HEK293 (cell line): ENCODE measurements at regions not wholly inside any gene's neighbourhood (a gene's known extent, or its start where the extent isn't known, plus 50 kb on each side); places are given as distances from the start of the nearest gene placed in this dataset.

Source experiments
- CTCF ChIA-PET: fragments of 350-600 bp; formaldehyde crosslinking; extraction: SDS; loops from one replicate; lab custom pipeline; 2021; ENCODE audit warnings: antibody characterized with exemption; lab: Yijun Ruan, JAX
- POLR2A ChIA-PET: fragments of 300-600 bp; formaldehyde crosslinking; extraction: SDS; loops from one replicate; lab custom pipeline; 2020; ENCODE audit warnings: antibody characterized with exemption, inconsistent platforms; lab: Yijun Ruan, JAX
- H3K27ac ChIP-seq: fragments of 200-500 bp; sonication (Bioruptor generic); 2 replicates; pipeline ENCODE4 v1.5.1; 2014; ENCODE audit warnings: low read depth, low read length, control low read depth, inconsistent platforms; ENCODE audit errors: extremely low read depth
- H3K36me3 ChIP-seq, 2 experiments: fragments of 200-500 bp in 1 of 2; sonication (Bioruptor generic) in 1 of 2; 1 replicate in 1 of 2; 2 replicates in 1 of 2; pipeline ENCODE4 v1.5.1; 2014 to 2017; ENCODE audit warnings: inconsistent platforms in 2 of 2, low read length in 2 of 2; ENCODE audit not compliant: control insufficient read depth in 2 of 2, insufficient read depth in 1 of 2
- H3K4me1 ChIP-seq: fragments of 200-500 bp; sonication (Bioruptor generic); 2 replicates; pipeline ENCODE4 v1.5.1; 2014; ENCODE audit warnings: mild to moderate bottlenecking, low read length, inconsistent platforms; ENCODE audit not compliant: control insufficient read depth, insufficient read depth
- H3K4me3 ChIP-seq: 2 replicates; pipeline ENCODE4 v1.5.1; 2011; ENCODE audit warnings: low read depth, mild to moderate bottlenecking, control low read depth, low read length, moderate library complexity
- H3K9me3 ChIP-seq: fragments of 200-500 bp; sonication (Bioruptor generic); 2 replicates; pipeline ENCODE4 v1.5.1; 2014; ENCODE audit warnings: low read depth, low read length, inconsistent platforms; ENCODE audit not compliant: control insufficient read depth, insufficient read depth
- BCL11A ChIP-seq: fragments of 450-650 bp; formaldehyde crosslinking; IDR thresholded peaks from 2 replicates; pipeline ENCODE4 v1.5.1; 2016; ENCODE audit warnings: low read depth, missing biosample characterization, missing genetic modification characterization
- BCL11B ChIP-seq: fragments of 450-650 bp; formaldehyde crosslinking; IDR thresholded peaks from 2 replicates; pipeline ENCODE4 v1.5.1; 2016; ENCODE audit warnings: low read depth, missing biosample characterization, missing genetic modification characterization
- FEZF1 ChIP-seq: fragments of 450-650 bp; formaldehyde crosslinking; IDR thresholded peaks from 2 replicates; pipeline ENCODE4 v1.5.1; 2016; ENCODE audit warnings: missing biosample characterization, missing genetic modification characterization
- GLI2 ChIP-seq: fragments of 450-650 bp; formaldehyde crosslinking; IDR thresholded peaks from 2 replicates; pipeline ENCODE4; 2017; ENCODE audit warnings: missing biosample characterization, missing genetic modification characterization, low read depth, borderline replicate concordance
- REPIN1 ChIP-seq: fragments of 450-650 bp; formaldehyde crosslinking; IDR thresholded peaks from 2 replicates; pipeline ENCODE4 v1.5.1; 2017; ENCODE audit warnings: missing biosample characterization, missing genetic modification characterization, low read depth
- ZBTB21 ChIP-seq: fragments of 450-650 bp; formaldehyde crosslinking; IDR thresholded peaks from 2 replicates; pipeline ENCODE4 v1.5.1; 2017; ENCODE audit warnings: missing biosample characterization, missing genetic modification characterization
- ZBTB8A ChIP-seq: fragments of 450-650 bp; formaldehyde crosslinking; IDR thresholded peaks from 2 replicates; pipeline ENCODE4 v1.5.1; 2016; ENCODE audit warnings: missing biosample characterization, missing genetic modification characterization
- ZEB2 ChIP-seq: fragments of 450-650 bp; formaldehyde crosslinking; IDR thresholded peaks from 2 replicates; pipeline ENCODE4 v1.5.1; 2016; ENCODE audit warnings: missing biosample characterization, missing genetic modification characterization
- ZNF138 ChIP-seq: fragments of 450-650 bp; formaldehyde crosslinking; IDR thresholded peaks from 2 replicates; pipeline ENCODE4 v1.5.1; 2016; ENCODE audit warnings: missing biosample characterization, missing genetic modification characterization, borderline replicate concordance
- ZNF155 ChIP-seq: fragments of 450-650 bp; formaldehyde crosslinking; IDR thresholded peaks from 2 replicates; pipeline ENCODE4 v1.5.1; 2016; ENCODE audit warnings: missing biosample characterization, missing genetic modification characterization
- ZNF175 ChIP-seq: fragments of 450-650 bp; formaldehyde crosslinking; IDR thresholded peaks from 2 replicates; pipeline ENCODE4 v1.5.1; 2016; ENCODE audit warnings: missing biosample characterization, missing genetic modification characterization
- ZNF426 ChIP-seq: fragments of 450-650 bp; formaldehyde crosslinking; IDR thresholded peaks from 2 replicates; pipeline ENCODE4 v1.5.1; 2017; ENCODE audit warnings: missing biosample characterization, missing genetic modification characterization, mild to moderate bottlenecking, inconsistent platforms, moderate library complexity
- ZNF433 ChIP-seq: fragments of 450-650 bp; formaldehyde crosslinking; IDR thresholded peaks from 2 replicates; pipeline ENCODE4 v1.5.1; 2016; ENCODE audit warnings: missing biosample characterization, missing genetic modification characterization, low read depth
- ZNF513 ChIP-seq: fragments of 450-650 bp; IDR thresholded peaks from 2 replicates; pipeline ENCODE4 v1.5.1; 2018; ENCODE audit warnings: missing biosample characterization, missing genetic modification characterization
- ZNF530 ChIP-seq: fragments of 450-650 bp; formaldehyde crosslinking; IDR thresholded peaks from 2 replicates; pipeline ENCODE4 v1.5.1; 2016; ENCODE audit warnings: low read depth, missing biosample characterization, missing genetic modification characterization
- ZNF658 ChIP-seq: fragments of 450-650 bp; formaldehyde crosslinking; IDR thresholded peaks from 2 replicates; pipeline ENCODE4; 2016; ENCODE audit warnings: missing biosample characterization, missing genetic modification characterization
- ZNF768 ChIP-seq: fragments of 450-650 bp; formaldehyde crosslinking; IDR thresholded peaks from 2 replicates; pipeline ENCODE4 v1.5.1; 2018; ENCODE audit warnings: missing biosample characterization, mild to moderate bottlenecking, missing genetic modification characterization
- ZNF776 ChIP-seq: fragments of 450-650 bp; formaldehyde crosslinking; IDR thresholded peaks from 2 replicates; pipeline ENCODE4 v1.5.0; 2017; ENCODE audit warnings: missing biosample characterization, missing genetic modification characterization, borderline replicate concordance
- ZNF792 ChIP-seq: fragments of 450-650 bp; formaldehyde crosslinking; IDR thresholded peaks from 2 replicates; pipeline ENCODE4 v1.5.1; 2016; ENCODE audit warnings: missing biosample characterization, missing genetic modification characterization
- ZSCAN30 ChIP-seq: fragments of 450-650 bp; IDR thresholded peaks from 2 replicates; pipeline ENCODE4 v1.5.1; 2018; ENCODE audit warnings: missing biosample characterization, mild to moderate bottlenecking, missing genetic modification characterization, moderate library complexity
- TF ChIP-seq, protein P1 (sequence below): fragments of 450-650 bp; formaldehyde crosslinking; conservative IDR thresholded peaks from 2 replicates; pipeline ENCODE4 v1.5.1; 2016; ENCODE audit warnings: low read depth, missing biosample characterization, missing genetic modification characterization
- TF ChIP-seq, protein P2 (sequence below): fragments of 450-650 bp; formaldehyde crosslinking; IDR thresholded peaks from 2 replicates; pipeline ENCODE4 v1.5.1; 2017; ENCODE audit warnings: missing biosample characterization, mild to moderate bottlenecking, missing genetic modification characterization, moderate library complexity
- TF ChIP-seq, protein P3 (sequence below): fragments of 450-650 bp; formaldehyde crosslinking; IDR thresholded peaks from 2 replicates; pipeline ENCODE4 v1.5.1; 2017; ENCODE audit warnings: missing biosample characterization, missing genetic modification characterization

DNA sequence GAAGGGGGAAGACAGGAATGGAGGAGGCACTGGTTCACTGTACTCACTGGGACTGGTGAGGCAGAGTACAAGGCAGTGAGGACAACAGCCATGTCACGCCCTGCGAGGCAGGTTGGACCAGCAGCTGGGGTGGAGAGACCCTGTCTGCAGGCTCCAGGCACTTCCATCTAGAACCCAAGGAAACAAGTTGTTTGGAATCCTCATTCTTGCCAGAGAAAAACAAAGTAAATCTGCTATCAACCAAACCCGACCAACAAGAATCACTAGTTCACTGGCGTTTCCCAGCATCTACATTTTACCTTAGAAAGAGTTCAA, 98.5 kb upstream of the CDYL start (continued):
- TF ChIP-seq, protein P1, sequence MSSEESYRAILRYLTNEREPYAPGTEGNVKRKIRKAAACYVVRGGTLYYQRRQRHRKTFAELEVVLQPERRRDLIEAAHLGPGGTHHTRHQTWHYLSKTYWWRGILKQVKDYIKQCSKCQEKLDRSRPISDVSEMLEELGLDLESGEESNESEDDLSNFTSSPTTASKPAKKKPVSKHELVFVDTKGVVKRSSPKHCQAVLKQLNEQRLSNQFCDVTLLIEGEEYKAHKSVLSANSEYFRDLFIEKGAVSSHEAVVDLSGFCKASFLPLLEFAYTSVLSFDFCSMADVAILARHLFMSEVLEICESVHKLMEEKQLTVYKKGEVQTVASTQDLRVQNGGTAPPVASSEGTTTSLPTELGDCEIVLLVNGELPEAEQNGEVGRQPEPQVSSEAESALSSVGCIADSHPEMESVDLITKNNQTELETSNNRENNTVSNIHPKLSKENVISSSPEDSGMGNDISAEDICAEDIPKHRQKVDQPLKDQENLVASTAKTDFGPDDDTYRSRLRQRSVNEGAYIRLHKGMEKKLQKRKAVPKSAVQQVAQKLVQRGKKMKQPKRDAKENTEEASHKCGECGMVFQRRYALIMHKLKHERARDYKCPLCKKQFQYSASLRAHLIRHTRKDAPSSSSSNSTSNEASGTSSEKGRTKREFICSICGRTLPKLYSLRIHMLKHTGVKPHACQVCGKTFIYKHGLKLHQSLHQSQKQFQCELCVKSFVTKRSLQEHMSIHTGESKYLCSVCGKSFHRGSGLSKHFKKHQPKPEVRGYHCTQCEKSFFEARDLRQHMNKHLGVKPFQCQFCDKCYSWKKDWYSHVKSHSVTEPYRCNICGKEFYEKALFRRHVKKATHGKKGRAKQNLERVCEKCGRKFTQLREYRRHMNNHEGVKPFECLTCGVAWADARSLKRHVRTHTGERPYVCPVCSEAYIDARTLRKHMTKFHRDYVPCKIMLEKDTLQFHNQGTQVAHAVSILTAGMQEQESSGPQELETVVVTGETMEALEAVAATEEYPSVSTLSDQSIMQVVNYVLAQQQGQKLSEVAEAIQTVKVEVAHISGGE (tag by site-specific recombination), result no peak
- no peak for TF ChIP-seq BCL11A (tag by site-specific recombination)
- TF ChIP-seq BCL11B, result no peak
- TF ChIP-seq FEZF1 (tag by site-specific recombination), result no peak
- no peak for TF ChIP-seq ZBTB21 (tag by site-specific recombination)
- no peak for TF ChIP-seq ZNF658
- no peak for TF ChIP-seq ZNF426
- TF ChIP-seq ZNF792 (tag by site-specific recombination), result no peak
- no peak for TF ChIP-seq REPIN1 (tag by site-specific recombination)

GRCh38 chr6:4677011-4677750, 99.0 kb upstream of the CDYL start:
- Histone ChIP-seq H3K36me3 (no peaks in the 10 kb centered on the region), H3K27ac (no peak overlapping the region), H3K4me1 (no peaks in the 10 kb centered on the region), H3K4me3 (no peak overlapping the region), H3K9me3 (no peaks in the 10 kb centered on the region)
- no peak for TF ChIP-seq ZEB2
- TF ChIP-seq ZNF138, result no peak
- no peak for TF ChIP-seq ZNF776 (tag by site-specific recombination)
- TF ChIP-seq ZNF513 (tag by site-specific recombination), result no peak
- no peak for TF ChIP-seq GLI2 (tag by site-specific recombination)
- TF ChIP-seq ZNF175 (tag by site-specific recombination), result no peak
- POLR2A ChIA-PET, result no interaction called here
- CTCF ChIA-PET, result interaction anchor here (0.6 to 0.7 kb wide), 2 partner anchors 85 to 107 kb away, joined by 3 read pairs; no protein-coding TSS in a partner anchor

DNA sequence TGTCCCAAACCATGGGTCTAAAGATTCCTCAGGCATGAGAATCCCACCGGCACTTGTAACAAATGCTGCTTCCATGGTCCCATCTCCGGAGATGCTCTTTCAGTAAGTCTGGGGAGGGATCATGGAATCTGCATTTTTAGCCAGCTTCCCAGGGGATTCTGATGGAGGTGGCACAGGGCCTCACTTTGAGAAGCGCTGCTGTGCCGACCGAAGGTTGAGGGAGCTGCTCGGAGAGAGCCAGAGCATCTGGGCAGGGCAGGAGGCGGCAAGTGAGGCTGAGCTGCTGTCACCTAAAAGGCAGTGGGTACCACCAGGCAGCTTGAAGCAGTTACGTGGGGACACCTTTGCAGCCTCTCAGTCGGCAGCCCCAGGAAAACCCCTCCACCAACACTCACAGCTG, 100.2 kb upstream of the CDYL start:
- H3K9me3 ChIP-seq, result no peaks in the 10 kb centered on the region
- TF ChIP-seq ZNF155 (tag by site-specific recombination), result no peak
- TF ChIP-seq, protein P2, sequence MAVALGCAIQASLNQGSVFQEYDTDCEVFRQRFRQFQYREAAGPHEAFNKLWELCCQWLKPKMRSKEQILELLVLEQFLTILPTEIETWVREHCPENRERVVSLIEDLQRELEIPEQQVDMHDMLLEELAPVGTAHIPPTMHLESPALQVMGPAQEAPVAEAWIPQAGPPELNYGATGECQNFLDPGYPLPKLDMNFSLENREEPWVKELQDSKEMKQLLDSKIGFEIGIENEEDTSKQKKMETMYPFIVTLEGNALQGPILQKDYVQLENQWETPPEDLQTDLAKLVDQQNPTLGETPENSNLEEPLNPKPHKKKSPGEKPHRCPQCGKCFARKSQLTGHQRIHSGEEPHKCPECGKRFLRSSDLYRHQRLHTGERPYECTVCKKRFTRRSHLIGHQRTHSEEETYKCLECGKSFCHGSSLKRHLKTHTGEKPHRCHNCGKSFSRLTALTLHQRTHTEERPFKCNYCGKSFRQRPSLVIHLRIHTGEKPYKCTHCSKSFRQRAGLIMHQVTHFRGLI (tag by site-specific recombination), result no peak
- no peak for TF ChIP-seq ZNF530
- no peak for TF ChIP-seq GLI2 (tag by site-specific recombination)
- no peak for TF ChIP-seq ZBTB8A (tag by site-specific recombination)
- TF ChIP-seq, protein P3, sequence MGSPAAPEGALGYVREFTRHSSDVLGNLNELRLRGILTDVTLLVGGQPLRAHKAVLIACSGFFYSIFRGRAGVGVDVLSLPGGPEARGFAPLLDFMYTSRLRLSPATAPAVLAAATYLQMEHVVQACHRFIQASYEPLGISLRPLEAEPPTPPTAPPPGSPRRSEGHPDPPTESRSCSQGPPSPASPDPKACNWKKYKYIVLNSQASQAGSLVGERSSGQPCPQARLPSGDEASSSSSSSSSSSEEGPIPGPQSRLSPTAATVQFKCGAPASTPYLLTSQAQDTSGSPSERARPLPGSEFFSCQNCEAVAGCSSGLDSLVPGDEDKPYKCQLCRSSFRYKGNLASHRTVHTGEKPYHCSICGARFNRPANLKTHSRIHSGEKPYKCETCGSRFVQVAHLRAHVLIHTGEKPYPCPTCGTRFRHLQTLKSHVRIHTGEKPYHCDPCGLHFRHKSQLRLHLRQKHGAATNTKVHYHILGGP (tag by site-specific recombination), result no peak
- TF ChIP-seq ZNF768 (tag by site-specific recombination), result no peak
- no peak for TF ChIP-seq ZNF433
- no peak for TF ChIP-seq ZSCAN30 (tag by site-specific recombination)
- TF ChIP-seq, all 188 proteins: peak for 0
- H3K4me1 ChIP-seq, result no peaks in the 10 kb centered on the region
- H3K4me3 ChIP-seq, result no peak overlapping the region
- no peaks in the 10 kb centered on the region for H3K36me3 ChIP-seq
- ChIA-PET POLR2A (interaction anchor here (0.6 kb wide), 2 partner anchors 253 to 323 kb away, joined by 3 to 5 read pairs; no protein-coding TSS in a partner anchor), CTCF (no interaction called here)
- H3K27ac ChIP-seq, result no peak overlapping the region
